Endodermal cell (in vitro differentiated cells): ENCODE measurements at regions not wholly inside any gene's neighbourhood (a gene's known extent, or its start where the extent isn't known, plus 50 kb on each side); places are given as distances from the start of the nearest gene placed in this dataset.

Experiments
- DNase-seq: peaks from one replicate; pipeline ENCODE4 v3.0.0-alpha.2; 2017
- H3K27ac ChIP-seq: 2 replicates; pipeline ENCODE4 v1.5.1; 2013; ENCODE audit warnings: mild to moderate bottlenecking, low read depth, low read length, moderate library complexity
- H3K27me3 ChIP-seq: 2 replicates; pipeline ENCODE4 v1.6.1; 2013; ENCODE audit warnings: mild to moderate bottlenecking, low read length, moderate library complexity; ENCODE audit not compliant: insufficient read depth, control insufficient read depth, poor library complexity, severe bottlenecking
- H3K36me3 ChIP-seq: 2 replicates; pipeline ENCODE4 v1.7.0; 2013; ENCODE audit warnings: mild to moderate bottlenecking, low read length, moderate library complexity; ENCODE audit not compliant: control insufficient read depth, insufficient read depth
- H3K4me1 ChIP-seq: one replicate; pipeline ENCODE4 v1.7.0; 2013; ENCODE audit warnings: low read length; ENCODE audit not compliant: control insufficient read depth, insufficient read depth
- H3K4me3 ChIP-seq: 2 replicates; pipeline ENCODE4 v1.5.1; 2013; ENCODE audit warnings: mild to moderate bottlenecking, low read length, moderate library complexity
- H3K9ac ChIP-seq: 2 replicates; pipeline ENCODE4 v1.6.1; 2013; ENCODE audit warnings: mild to moderate bottlenecking, low read length, moderate library complexity; ENCODE audit not compliant: poor library complexity, severe bottlenecking; ENCODE audit errors: extremely low read depth
- H3K9me3 ChIP-seq: 2 replicates; pipeline ENCODE4 v1.6.1; 2013; ENCODE audit warnings: mild to moderate bottlenecking, low read length, moderate library complexity; ENCODE audit not compliant: control insufficient read depth
- H3K27ac Mint-ChIP-seq: 2 replicates; pipeline ENCODE4 v1.8.0; 2020; ENCODE audit warnings: mixed read lengths
- H3K27me3 Mint-ChIP-seq: 2 replicates; pipeline ENCODE4 v1.8.0; 2021; ENCODE audit warnings: mild to moderate bottlenecking, mixed read lengths; ENCODE audit not compliant: insufficient read depth
- H3K36me3 Mint-ChIP-seq: 2 replicates; pipeline ENCODE4 v1.8.0; 2020; ENCODE audit warnings: low read depth, mixed read lengths
- H3K4me1 Mint-ChIP-seq: 2 replicates; pipeline ENCODE4 v1.8.0; 2020; ENCODE audit warnings: mixed read lengths
- H3K4me3 Mint-ChIP-seq: 2 replicates; pipeline ENCODE4 v1.8.0; 2020; ENCODE audit warnings: mild to moderate bottlenecking, moderate library complexity, mixed read lengths
- H3K9me3 Mint-ChIP-seq: 2 replicates; pipeline ENCODE4 v1.8.0; 2020; ENCODE audit warnings: mild to moderate bottlenecking, mixed read lengths
- WGBS, 2 experiments: methylation state at CpG; one replicate each; pipeline versions ENCODE4 v1.1.5 to v1.1.7; 2013; ENCODE audit warnings: missing lambda C conversion rate in 2 of 2, mixed read lengths in 1 of 2; ENCODE audit not compliant: insufficient coverage in 1 of 2, insufficient read length in 1 of 2; 5-methylcytosine and 5-hydroxymethylcytosine counted together
- TF ChIP-seq, protein P1 (sequence below): fragments of 200-600 bp; sonication (generic); conservative IDR thresholded peaks from 2 replicates; pipeline ENCODE4 v1.5.0; 2021; ENCODE audit warnings: antibody characterized with exemption, mild to moderate bottlenecking

GRCh38 chr2:138974651-138975050, 194.5 kb upstream of the NXPH2 start:
- no peaks in the 10 kb centered on the region for H3K36me3 Mint-ChIP-seq
- 100% methylated on average over 1 of the region's 1 CpG; no CpG with 5 or more reads in 1 of the 2 experiments for WGBS, 2 experiments
- H3K9me3 ChIP-seq, result no peaks in the 10 kb centered on the region
- DNase-seq, result no peak
- no peaks in the 10 kb centered on the region for H3K4me1 Mint-ChIP-seq
- no peak overlapping the region for H3K4me3 Mint-ChIP-seq
- H3K9me3 Mint-ChIP-seq, result peaks cover 5% of the 10 kb centered on the region
- no peaks in the 10 kb centered on the region for H3K4me1 ChIP-seq
- H3K36me3 ChIP-seq, result no peaks in the 10 kb centered on the region
- TF ChIP-seq, protein P1, sequence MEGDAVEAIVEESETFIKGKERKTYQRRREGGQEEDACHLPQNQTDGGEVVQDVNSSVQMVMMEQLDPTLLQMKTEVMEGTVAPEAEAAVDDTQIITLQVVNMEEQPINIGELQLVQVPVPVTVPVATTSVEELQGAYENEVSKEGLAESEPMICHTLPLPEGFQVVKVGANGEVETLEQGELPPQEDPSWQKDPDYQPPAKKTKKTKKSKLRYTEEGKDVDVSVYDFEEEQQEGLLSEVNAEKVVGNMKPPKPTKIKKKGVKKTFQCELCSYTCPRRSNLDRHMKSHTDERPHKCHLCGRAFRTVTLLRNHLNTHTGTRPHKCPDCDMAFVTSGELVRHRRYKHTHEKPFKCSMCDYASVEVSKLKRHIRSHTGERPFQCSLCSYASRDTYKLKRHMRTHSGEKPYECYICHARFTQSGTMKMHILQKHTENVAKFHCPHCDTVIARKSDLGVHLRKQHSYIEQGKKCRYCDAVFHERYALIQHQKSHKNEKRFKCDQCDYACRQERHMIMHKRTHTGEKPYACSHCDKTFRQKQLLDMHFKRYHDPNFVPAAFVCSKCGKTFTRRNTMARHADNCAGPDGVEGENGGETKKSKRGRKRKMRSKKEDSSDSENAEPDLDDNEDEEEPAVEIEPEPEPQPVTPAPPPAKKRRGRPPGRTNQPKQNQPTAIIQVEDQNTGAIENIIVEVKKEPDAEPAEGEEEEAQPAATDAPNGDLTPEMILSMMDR, result no peak
- H3K27ac ChIP-seq, result no peak overlapping the region
- no peaks in the 10 kb centered on the region for H3K27me3 Mint-ChIP-seq
- H3K9ac ChIP-seq, result no peak overlapping the region
- H3K27ac Mint-ChIP-seq, result no peak overlapping the region
- no peaks in the 10 kb centered on the region for H3K27me3 ChIP-seq
- no peak overlapping the region for H3K4me3 ChIP-seq

DNA sequence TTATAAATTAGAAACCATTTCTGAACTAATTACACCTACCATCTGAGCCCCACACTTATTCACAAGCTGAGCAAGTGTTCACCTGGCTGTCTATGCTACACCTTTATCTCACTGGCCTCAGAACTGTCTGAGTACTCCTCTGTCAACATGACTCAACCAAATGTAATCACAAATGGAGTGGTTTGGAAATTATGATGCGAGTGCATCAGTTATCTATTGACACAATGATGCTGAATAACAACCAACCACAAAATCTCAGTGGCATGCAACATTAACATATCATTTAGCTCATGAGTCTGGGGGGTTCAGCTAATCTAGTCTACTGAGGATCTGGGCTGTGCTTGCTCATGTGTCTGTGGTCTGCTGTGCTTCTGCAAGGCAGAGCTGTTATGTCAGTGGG, 184.2 kb upstream of the NXPH2 start:
- Histone ChIP-seq H3K27me3 (no peaks in the 10 kb centered on the region), H3K9me3 (no peaks in the 10 kb centered on the region), H3K36me3 (no peaks in the 10 kb centered on the region), H3K27ac (no peak overlapping the region), H3K4me1 (no peaks in the 10 kb centered on the region), H3K9ac (no peak overlapping the region), H3K4me3 (no peak overlapping the region)
- H3K4me3 Mint-ChIP-seq, result no peak overlapping the region
- H3K27me3 Mint-ChIP-seq, result no peaks in the 10 kb centered on the region
- no peak overlapping the region for H3K27ac Mint-ChIP-seq
- WGBS, 2 experiments, result 86 to 100% methylated on average over 1 of the region's 1 CpG
- TF ChIP-seq, protein P1, result no peak
- no peak for DNase-seq
- no peaks in the 10 kb centered on the region for H3K36me3 Mint-ChIP-seq
- peaks cover 8% of the 10 kb centered on the region for H3K4me1 Mint-ChIP-seq
- H3K9me3 Mint-ChIP-seq, result no peaks in the 10 kb centered on the region

DNA sequence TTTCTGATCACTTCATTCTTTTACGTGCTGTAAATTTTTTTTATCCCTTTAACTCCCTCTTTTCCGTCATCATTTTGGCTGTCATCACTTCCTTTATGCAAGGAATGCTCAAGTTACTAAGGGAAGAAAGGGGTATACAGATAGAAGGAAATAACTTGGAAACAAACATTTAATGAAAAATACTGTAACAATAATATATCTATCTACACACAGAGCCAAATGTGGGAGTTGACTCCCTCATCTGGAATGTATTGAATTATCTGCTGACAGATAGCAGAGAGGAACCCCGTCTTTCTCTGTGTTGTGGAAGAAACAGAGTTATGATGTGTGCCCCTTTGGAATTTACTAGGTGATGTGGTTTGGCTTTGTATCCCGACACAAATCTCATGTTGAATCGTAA, 182.5 kb upstream of the NXPH2 start:
- Histone ChIP-seq H3K9me3 (no peaks in the 10 kb centered on the region), H3K4me3 (no peak overlapping the region), H3K27ac (no peak overlapping the region), H3K4me1 (no peaks in the 10 kb centered on the region), H3K36me3 (no peaks in the 10 kb centered on the region), H3K27me3 (no peaks in the 10 kb centered on the region), H3K9ac (no peak overlapping the region)
- Mint-ChIP-seq H3K9me3 (no peaks in the 10 kb centered on the region), H3K4me1 (peaks cover 11% of the 10 kb centered on the region), H3K36me3 (no peaks in the 10 kb centered on the region), H3K27me3 (peaks cover 2% of the 10 kb centered on the region), H3K4me3 (no peak overlapping the region), H3K27ac (no peak overlapping the region)
- TF ChIP-seq, protein P1, result no peak
- no peak for DNase-seq
- WGBS, 2 experiments, result 83 to 90% methylated on average over 1 to 5 of the region's 5 CpGs
